ENCODE measurements at regions not wholly inside any gene's neighbourhood (a gene's known extent, or its start where the extent isn't known, plus 50 kb on each side); places are given as distances from the start of the nearest gene placed in this dataset.

DNA sequence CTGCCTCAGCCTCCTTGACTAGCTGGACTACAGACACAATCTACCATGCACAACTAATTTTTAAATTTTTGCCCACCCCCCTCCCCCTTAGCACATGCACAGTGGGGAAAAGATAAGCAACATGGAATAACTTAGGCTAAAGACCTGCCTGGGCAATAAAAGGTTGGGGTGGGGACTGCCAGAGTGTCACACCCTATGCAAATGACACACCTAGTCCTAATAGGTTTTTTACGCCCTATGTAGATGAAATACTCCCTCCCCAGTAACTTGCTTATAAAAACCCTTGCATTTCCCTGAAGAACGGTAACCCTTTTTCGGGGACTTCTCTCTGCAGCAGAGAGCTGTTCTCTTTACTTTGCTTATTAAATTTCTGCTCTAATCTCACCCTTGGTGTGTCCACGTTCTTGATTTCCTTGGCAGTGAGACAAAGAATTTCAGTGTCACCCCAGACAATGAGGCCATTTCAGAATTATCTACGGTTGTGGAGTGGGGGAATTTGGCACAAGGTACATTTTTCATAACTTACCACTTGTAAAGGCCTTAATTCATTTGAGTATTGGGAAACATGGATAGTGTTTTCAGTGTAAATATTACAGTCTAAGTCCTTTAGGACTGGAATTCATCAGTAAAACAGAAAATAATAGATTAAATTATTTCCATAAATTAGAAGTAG lies 109.2 kb downstream of the NOL4 start:
- H3K4me1 ChIP-seq: no peaks in the 10 kb centered on the region
- H3K27ac ChIP-seq: no peak overlapping the region
- H3K36me3 ChIP-seq: no peaks in the 10 kb centered on the region
- TF ChIP-seq CTCF (IDR thresholded peaks at IDR 0.05): no peak
- no peak for DNase-seq (ENCODE audit: low spot score)
- H3K27me3 ChIP-seq: no peaks in the 10 kb centered on the region
- no peaks in the 10 kb centered on the region for H3K9me3 ChIP-seq
- H3K4me3 ChIP-seq: no peak overlapping the region

- Histone ChIP-seq H3K4me3 (no peak overlapping the region), H3K27ac (no peak overlapping the region), H3K4me1 (no peaks in the 10 kb centered on the region), H3K27me3 (no peaks in the 10 kb centered on the region), H3K36me3 (no peaks in the 10 kb centered on the region), H3K9me3 (no peaks in the 10 kb centered on the region)
- TF ChIP-seq CTCF (IDR thresholded peaks at IDR 0.05): no peak
- no peak for DNase-seq (ENCODE audit: low spot score)
These were observed 109.7 kb downstream of the NOL4 start for GRCh38 chr18:34114996-34115395.

DNA sequence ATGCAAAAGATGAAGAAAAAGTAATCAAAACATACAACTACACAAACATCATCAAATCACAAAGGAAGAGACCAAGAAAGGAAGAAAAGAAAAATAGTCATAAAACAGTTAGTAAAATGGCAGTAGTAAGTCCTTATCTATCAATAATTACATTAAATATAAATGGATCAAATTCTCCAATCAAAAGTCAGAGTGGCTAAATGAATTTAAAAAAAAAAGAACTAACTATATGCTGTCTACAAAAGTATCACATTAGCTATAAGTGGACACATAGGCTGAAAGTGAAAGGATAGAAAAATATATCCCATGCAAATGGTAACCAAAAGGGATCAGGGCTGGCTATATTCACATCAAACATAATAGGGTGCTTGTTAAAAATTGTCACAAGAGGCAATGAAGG lies 116.5 kb downstream of the NOL4 start:
- no peak overlapping the region for H3K27ac ChIP-seq
- H3K9me3 ChIP-seq: peaks cover 0 to 18% of the 10 kb centered on the region in 2 donors
- H3K36me3 ChIP-seq: no peaks in the 10 kb centered on the region
- no peaks in the 10 kb centered on the region for H3K27me3 ChIP-seq
- no peak for DNase-seq (ENCODE audit: low spot score)
- no peak for TF ChIP-seq CTCF (IDR thresholded peaks at IDR 0.05)
- no peak overlapping the region for H3K4me3 ChIP-seq
- H3K4me1 ChIP-seq: no peaks in the 10 kb centered on the region

- Histone ChIP-seq H3K9me3 (no peaks in the 10 kb centered on the region), H3K27ac (no peak overlapping the region), H3K36me3 (no peaks in the 10 kb centered on the region), H3K27me3 (no peaks in the 10 kb centered on the region), H3K4me1 (no peaks in the 10 kb centered on the region), H3K4me3 (no peak overlapping the region)
- DNase-seq (ENCODE audit: low spot score): no peak
- TF ChIP-seq CTCF (IDR thresholded peaks at IDR 0.05): no peak
These were observed 126.6 kb downstream of the NOL4 start for GRCh38 chr18:34098109-34098508.

GRCh38 chr18:34097312-34097711 lies 127.4 kb downstream of the NOL4 start:
- no peak for TF ChIP-seq CTCF (IDR thresholded peaks at IDR 0.05)
- no peaks in the 10 kb centered on the region for H3K36me3 ChIP-seq
- H3K27ac ChIP-seq: no peak overlapping the region
- no peaks in the 10 kb centered on the region for H3K4me1 ChIP-seq
- H3K9me3 ChIP-seq: no peaks in the 10 kb centered on the region
- no peak overlapping the region for H3K4me3 ChIP-seq
- no peaks in the 10 kb centered on the region for H3K27me3 ChIP-seq
- no peak for DNase-seq (ENCODE audit: low spot score)

DNA sequence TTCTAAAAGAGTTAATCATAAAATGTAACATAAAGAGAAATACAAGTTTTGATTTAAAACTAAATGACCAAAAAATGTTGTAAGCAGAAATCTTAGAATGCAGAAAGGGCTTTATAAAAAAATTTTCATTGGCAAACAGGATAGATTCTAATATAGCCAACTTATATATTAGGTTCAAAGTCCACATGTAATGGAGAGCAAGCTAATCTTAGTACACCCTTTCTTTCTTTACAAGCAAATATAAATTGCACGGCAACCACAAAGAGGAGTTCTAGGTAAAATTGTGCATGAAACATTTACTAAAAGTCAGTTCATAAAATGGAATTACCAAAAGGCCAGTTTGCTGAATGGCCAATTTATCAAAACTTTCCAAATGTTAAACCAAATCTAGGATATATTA lies 130.6 kb downstream of the NOL4 start:
- Histone ChIP-seq H3K4me3 (no peak overlapping the region), H3K36me3 (no peaks in the 10 kb centered on the region), H3K27me3 (no peaks in the 10 kb centered on the region), H3K9me3 (no peaks in the 10 kb centered on the region), H3K4me1 (no peaks in the 10 kb centered on the region), H3K27ac (no peak overlapping the region)
- DNase-seq (ENCODE audit: low spot score): no peak
- TF ChIP-seq CTCF (IDR thresholded peaks at IDR 0.05): no peak
